Esophagus squamous epithelium (tissue), 5 donors: ENCODE measurements at regions not wholly inside any gene's neighbourhood (a gene's known extent, or its start where the extent isn't known, plus 50 kb on each side); places are given as distances from the start of the nearest gene placed in this dataset.
"Not testable (repeated sequence)": the region's sequence is repeated elsewhere in the genome, so short reads cannot be mapped to it uniquely, and the experiment has no call there.

Source experiments
- DNase-seq: peaks from one replicate; lab custom pipeline; 2025; lab: John Stamatoyannopoulos, UW
- H3K27ac ChIP-seq, 4 donors: fragments of 200-600 bp; sonication (generic); one replicate each; pipeline ENCODE4 v1.5.1; 2016 to 2019; ENCODE audit warnings: mild to moderate bottlenecking in 1 of 4
- H3K27me3 ChIP-seq, 4 donors: fragments of 200-600 bp; sonication (generic); 1 replicate in 3 of 4; 2 replicates in 1 of 4; pipeline versions ENCODE4 v1.5.1 to v1.6.0; 2017 to 2021; ENCODE audit warnings: antibody characterized with exemption in 1 of 4
- H3K36me3 ChIP-seq, 3 donors: fragments of 200-600 bp; sonication (generic); one replicate each; pipeline ENCODE4 v1.5.1; 2016 to 2019
- H3K4me1 ChIP-seq, 3 donors: fragments of 200-600 bp; sonication (generic); one replicate each; pipeline ENCODE4 v1.5.1; 2017 to 2019
- H3K4me3 ChIP-seq, 4 donors: fragments of 200-600 bp; sonication (generic); 1 replicate in 3 of 4; 2 replicates in 1 of 4; pipeline ENCODE4 v1.5.1; 2016 to 2019; ENCODE audit warnings: mild to moderate bottlenecking in 2 of 4, moderate library complexity in 1 of 4
- H3K9me3 ChIP-seq, 3 donors: fragments of 200-600 bp; sonication (generic); one replicate each; pipeline ENCODE4 v1.5.1; 2016 to 2019
- POLR2A ChIP-seq, 4 donors: fragments of 450-650 bp; IDR thresholded peaks; one replicate each; pipeline ENCODE4 v1.6.1; 2017; ENCODE audit warnings: antibody characterized with exemption in 4 of 4, mild to moderate bottlenecking in 4 of 4, moderate library complexity in 3 of 4
- WGBS, 2 donors: methylation state at CpG; one replicate each; pipeline ENCODE4 v1.1.5; 2018; 5-methylcytosine and 5-hydroxymethylcytosine counted together
- intact Hi-C: fragments of 100-400 bp; cut with DNase I; formaldehyde crosslinking; loops from one replicate; pipeline ENCODE4 v1.15.0; 2022
- TF ChIP-seq, protein P1 (sequence below), 6 experiments: fragments of 450-650 bp in 4 of 6; fragments of 200-600 bp in 2 of 6; sonication (generic) in 2 of 6; IDR thresholded peaks; one replicate each; pipeline ENCODE4 v1.5.1; 2016 to 2019; ENCODE audit warnings: antibody characterized with exemption in 6 of 6, mild to moderate bottlenecking in 4 of 6, moderate library complexity in 4 of 6
- donor health status: DM: yes; HTN: yes; CAD: no.

DNA sequence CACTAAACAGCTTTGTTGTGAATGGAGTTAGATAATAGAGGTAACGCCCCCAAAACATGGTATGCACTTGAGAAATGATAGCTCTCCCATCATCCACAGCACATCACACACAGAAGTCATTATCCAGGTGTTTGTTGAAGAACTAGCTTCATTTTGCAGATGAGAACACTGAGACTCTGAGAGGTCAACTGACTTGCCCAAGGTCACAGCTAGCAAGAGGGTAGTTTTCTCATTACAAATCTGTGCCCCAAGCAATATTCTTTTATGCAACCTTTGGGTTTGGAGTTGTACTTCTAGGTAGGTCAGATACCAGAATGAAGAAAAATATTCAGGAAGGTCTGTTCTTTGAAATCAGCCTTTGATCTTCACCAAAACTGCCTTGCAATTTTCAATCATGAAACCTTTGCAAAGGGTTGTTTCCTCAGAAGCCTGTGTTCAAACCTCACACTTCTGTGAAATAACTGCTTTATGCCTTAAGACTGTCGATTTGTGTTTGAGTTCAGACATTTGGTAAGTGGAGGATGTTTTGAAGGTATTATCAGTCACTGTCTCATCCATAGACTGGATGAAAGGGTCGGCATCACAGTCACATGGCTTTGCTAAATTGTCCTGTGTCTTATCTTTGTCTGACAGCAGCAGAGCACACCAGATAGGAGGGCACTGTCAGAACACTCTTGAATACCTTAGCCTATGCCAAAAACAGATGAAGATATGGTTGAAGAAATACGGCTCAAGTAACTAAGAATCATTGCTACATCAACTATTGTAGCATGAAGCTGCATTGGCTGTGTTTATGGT lies 233.2 kb upstream of the BTG1 start:
- Histone ChIP-seq H3K36me3 (no peaks in the 10 kb centered on the region), H3K27me3 (no peaks in the 10 kb centered on the region), H3K4me3 (no peak overlapping the region), H3K9me3 (no peaks in the 10 kb centered on the region), H3K27ac (no peak overlapping the region), H3K4me1 (no peaks in the 10 kb centered on the region)
- DNase-seq, result no peak
- 68 to 77% methylated on average over 4 of the region's 4 CpGs for WGBS, 2 donors
- TF ChIP-seq POLR2A (IDR thresholded peaks at IDR 0.05), result no peak
- TF ChIP-seq, protein P1, sequence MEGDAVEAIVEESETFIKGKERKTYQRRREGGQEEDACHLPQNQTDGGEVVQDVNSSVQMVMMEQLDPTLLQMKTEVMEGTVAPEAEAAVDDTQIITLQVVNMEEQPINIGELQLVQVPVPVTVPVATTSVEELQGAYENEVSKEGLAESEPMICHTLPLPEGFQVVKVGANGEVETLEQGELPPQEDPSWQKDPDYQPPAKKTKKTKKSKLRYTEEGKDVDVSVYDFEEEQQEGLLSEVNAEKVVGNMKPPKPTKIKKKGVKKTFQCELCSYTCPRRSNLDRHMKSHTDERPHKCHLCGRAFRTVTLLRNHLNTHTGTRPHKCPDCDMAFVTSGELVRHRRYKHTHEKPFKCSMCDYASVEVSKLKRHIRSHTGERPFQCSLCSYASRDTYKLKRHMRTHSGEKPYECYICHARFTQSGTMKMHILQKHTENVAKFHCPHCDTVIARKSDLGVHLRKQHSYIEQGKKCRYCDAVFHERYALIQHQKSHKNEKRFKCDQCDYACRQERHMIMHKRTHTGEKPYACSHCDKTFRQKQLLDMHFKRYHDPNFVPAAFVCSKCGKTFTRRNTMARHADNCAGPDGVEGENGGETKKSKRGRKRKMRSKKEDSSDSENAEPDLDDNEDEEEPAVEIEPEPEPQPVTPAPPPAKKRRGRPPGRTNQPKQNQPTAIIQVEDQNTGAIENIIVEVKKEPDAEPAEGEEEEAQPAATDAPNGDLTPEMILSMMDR (IDR thresholded peaks at IDR 0.05), result no peak
- intact Hi-C loops, result no loop called here

DNA sequence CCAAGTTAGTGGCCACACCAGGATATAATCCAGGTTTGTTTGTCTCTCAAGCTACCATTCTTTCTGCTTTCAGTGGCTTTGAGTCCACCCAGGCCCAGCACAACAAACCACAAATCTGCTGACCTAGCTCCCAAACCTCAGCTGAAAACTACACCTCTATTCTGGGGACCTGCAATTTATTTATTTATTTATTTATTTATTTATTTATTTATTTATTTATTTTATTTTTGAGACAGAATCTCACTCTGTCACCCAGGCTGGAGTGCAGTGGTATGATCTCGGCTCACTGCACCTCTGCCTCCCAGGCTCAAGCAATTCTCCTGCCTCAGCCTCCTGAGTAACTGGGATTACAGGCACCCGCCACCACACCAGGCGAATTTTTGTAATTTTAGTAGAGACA lies 229.9 kb upstream of the BTG1 start:
- H3K4me1 ChIP-seq, DNase-seq, H3K4me3 ChIP-seq, H3K36me3 ChIP-seq, H3K27ac ChIP-seq, intact Hi-C loops, H3K9me3 ChIP-seq, H3K27me3 ChIP-seq: not testable (repeated sequence)
- 100% methylated on average over 2 to 3 of the region's 3 CpGs for WGBS, 2 donors

DNA sequence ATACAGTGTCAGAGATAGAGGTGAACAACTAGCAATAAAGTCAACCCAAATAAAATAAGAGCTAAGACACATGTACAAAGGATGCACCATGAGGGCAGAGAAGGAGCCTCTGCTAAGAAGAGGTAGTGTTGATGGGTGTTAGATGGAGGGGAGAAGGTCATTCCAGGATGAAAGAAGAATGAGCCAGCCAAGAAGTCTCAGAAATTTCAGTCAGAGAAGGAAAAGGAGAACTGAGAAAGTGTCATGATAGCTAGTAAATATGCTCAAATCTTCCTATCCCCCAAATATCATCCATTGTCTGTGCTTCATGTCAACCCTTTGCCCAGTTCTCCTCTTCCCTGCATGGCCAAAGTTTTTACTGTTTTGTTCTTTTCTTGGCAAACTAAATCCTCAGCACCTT lies 225.2 kb upstream of the BTG1 start:
- TF ChIP-seq, protein P1 (IDR thresholded peaks at IDR 0.05), result no peak
- no peak for TF ChIP-seq POLR2A (IDR thresholded peaks at IDR 0.05)
- Histone ChIP-seq H3K9me3 (no peaks in the 10 kb centered on the region), H3K4me3 (no peak overlapping the region), H3K27ac (no peak overlapping the region), H3K4me1 (peaks cover 0 to 4% (median 0%) of the 10 kb centered on the region in 3 donors), H3K27me3 (no peaks in the 10 kb centered on the region), H3K36me3 (no peaks in the 10 kb centered on the region)
- DNase-seq, result no peak
- intact Hi-C loops, result no loop called here

DNA sequence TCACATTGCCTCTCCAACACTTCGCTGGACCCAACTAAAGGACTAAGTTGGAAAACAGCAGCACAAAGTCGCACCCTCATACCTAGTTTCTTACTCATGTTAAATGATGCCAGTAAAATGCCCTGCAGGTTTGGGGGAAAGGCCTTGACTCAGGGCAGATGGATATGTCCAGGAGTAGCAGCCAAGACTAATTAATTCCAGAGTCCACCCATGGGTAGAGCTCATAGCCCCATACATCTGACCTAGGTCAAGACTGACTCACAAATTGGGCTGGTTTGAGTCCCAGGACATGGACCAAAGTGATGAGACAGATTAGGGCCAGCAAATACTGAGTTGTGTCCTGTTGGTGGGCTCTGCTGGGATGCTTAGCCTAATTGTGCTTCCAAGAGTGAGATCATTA lies 224.0 kb upstream of the BTG1 start:
- peaks cover 0 to 4% (median 0%) of the 10 kb centered on the region in 3 donors for H3K4me1 ChIP-seq
- intact Hi-C loops, result no loop called here
- H3K27ac ChIP-seq, result no peak overlapping the region
- TF ChIP-seq, protein P1 (IDR thresholded peaks at IDR 0.05), result no peak
- no peak for TF ChIP-seq POLR2A (IDR thresholded peaks at IDR 0.05)
- no peaks in the 10 kb centered on the region for H3K27me3 ChIP-seq
- no peaks in the 10 kb centered on the region for H3K9me3 ChIP-seq
- 58 to 61% methylated on average over 2 of the region's 2 CpGs for WGBS, 2 donors
- DNase-seq, result no peak
- no peaks in the 10 kb centered on the region for H3K36me3 ChIP-seq
- no peak overlapping the region for H3K4me3 ChIP-seq

DNA sequence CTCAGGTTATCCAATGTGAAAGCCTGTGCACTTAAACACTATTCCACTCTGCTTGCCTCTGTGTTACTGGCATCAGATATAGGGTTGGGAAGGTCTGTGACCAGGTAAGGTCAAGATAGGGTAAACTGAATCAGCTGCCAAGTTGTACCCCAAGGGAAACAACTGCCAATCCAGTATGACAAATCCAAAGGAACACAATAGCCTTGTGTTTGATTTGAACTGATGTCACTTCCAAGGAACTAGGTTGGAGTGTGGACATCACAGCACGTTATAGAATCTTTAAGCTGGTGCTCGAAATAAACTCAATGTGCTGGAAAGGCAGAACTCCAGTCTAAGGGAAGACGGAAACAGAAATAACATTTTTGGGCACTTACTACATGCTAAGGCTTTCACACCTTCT lies 223.4 kb upstream of the BTG1 start:
- Histone ChIP-seq H3K9me3 (no peaks in the 10 kb centered on the region), H3K4me3 (no peak overlapping the region), H3K36me3 (no peaks in the 10 kb centered on the region), H3K27me3 (no peaks in the 10 kb centered on the region), H3K27ac (no peak overlapping the region), H3K4me1 (peaks cover 0 to 4% (median 0%) of the 10 kb centered on the region in 3 donors)
- WGBS, 2 donors, result 78 to 88% methylated on average over 3 of the region's 3 CpGs
- intact Hi-C loops, result no loop called here
- no peak for TF ChIP-seq POLR2A (IDR thresholded peaks at IDR 0.05)
- TF ChIP-seq, protein P1 (IDR thresholded peaks at IDR 0.05), result no peak
- DNase-seq, result no peak
